DMS 273 (cell line): ENCODE measurements at regions not wholly inside any gene's neighbourhood (a gene's known extent, or its start where the extent isn't known, plus 50 kb on each side); places are given as distances from the start of the nearest gene placed in this dataset.
A peak's percentile ranks its signal among the peaks of the same experiment; 100 is the strongest.
"Not testable (repeated sequence)": the region's sequence is repeated elsewhere in the genome, so short reads cannot be mapped to it uniquely, and the experiment has no call there.

ENCODE experiments used
- DNase-seq: peaks from one replicate; lab custom pipeline; 2025; ENCODE audit not compliant: unreplicated experiment; lab: John Stamatoyannopoulos, UW

- not testable (repeated sequence) for DNase-seq
Observed at GRCh38 chr5:104037136-104037535, 474.5 kb upstream of the NUDT12 start.

GRCh38 chr5:104033186-104033585 lies 470.6 kb upstream of the NUDT12 start:
- not testable (repeated sequence) for DNase-seq

DNA sequence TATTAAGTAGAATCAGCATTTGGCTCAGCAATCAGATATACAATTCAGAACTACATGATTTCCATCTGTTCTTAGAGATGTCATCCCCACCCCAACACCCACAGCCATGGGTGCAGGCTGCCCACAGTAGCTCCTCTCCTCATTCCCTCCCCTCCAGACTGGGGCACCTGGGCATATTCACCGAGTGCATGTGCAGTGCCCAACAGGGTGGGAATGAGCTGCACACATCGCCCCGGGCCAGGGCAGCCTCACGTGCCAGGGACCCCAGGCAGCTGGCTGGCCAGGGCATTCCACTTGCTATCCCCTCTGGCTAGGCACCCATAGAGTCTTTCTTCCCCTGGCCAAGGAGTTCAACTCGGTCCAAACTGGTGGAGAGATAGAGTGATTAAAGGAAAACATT lies 461.9 kb upstream of the NUDT12 start:
- no peak for DNase-seq

DNA sequence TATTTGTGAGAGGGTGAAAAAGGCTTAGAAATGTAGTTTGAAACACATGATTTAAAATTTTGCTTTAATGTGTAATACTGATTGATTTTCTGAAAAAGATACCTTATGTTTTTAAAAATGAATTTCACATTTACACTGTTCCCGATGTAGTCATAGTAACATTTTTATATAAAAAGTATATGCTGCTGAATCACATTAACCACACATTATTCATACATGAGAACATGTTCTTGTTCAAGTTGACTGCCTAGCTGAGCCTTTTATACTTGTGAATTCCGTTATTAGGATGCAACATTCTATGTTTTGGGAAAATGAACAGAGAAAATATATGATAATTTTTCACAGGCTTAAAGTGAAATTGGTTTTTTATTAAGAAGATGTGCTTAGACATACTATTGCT lies 461.1 kb upstream of the NUDT12 start:
- no peak for DNase-seq

DNA sequence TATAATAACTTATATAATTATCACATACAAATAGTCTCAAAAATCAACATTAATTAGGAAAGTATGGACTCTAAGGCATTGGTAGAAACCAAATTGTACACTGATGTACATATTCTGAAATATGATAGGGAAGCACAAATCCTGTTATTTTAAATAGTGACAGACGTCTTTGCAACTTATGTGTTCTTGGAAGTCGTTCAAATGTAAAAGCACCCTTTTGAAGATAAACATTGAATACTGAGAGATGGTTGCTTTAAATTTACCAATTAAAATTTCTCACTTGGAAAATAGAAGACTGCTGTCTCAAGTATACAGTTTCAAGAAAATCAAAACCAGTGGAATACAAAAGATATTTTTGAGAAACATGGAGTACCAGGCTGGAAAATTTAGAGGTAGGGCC lies 457.4 kb upstream of the NUDT12 start:
- no peak for DNase-seq

DNA sequence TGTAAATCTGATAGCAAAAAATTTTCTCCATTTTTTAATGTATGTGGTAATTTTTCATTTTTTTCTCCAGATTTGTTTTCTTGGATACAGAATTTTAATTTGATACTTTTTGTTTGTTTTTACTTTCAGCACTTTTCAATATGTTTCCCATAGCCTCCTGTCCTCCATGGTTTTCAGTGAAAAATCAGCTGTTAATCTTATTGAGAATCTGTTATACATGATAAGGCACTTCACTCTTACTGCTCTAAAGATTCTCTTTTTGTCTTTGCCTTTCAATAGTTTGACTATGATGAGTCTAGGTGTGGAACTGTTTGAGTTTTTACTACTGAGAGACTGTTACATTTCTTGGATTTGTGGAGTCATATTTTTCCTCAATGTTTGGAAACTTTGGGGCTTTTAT lies 455.7 kb upstream of the NUDT12 start:
- peak; percentile 6 for DNase-seq

- DNase-seq, result no peak
Observed at GRCh38 chr5:104016646-104017045, 454.1 kb upstream of the NUDT12 start.

DNA sequence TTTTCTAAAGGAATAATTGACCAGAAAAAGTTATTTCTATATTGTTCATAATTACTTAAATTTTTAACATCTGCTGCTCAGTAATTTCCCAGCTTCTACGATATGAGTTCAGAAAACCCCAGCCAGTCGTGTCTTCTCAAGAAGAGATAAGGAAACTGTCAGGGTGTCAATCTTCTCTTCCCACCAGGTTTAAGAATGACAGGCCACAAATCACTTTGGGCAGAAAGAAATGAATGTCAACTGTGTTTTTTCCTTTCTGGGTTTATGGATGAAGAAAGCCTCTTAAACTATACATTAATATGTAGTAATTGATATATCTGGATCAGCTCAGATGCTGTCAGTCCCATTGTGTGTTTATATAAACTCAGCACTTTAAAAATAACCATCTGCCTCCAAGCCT lies 453.2 kb upstream of the NUDT12 start:
- DNase-seq, result peak; percentile 21

DNA sequence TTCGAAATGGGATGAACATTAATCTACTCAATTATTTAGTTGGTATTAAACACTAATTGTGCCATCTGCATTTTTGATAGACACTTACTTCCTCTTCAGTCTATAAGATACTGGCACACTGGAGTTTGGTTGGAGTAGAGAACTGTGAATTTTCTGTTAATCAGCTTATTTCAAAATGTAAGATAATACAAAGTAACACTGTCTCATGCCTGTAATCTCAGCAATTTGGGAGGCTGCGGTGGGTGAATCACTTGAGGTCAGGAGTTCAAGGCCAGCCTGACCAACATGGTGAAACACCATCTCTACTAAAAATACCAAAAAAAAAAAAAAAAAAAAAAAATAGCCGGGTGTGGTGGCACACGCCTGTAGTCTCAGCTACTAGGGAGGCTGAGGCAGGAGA lies 440.2 kb upstream of the NUDT12 start:
- not testable (repeated sequence) for DNase-seq

GRCh38 chr5:104001136-104001535 lies 438.5 kb upstream of the NUDT12 start:
- no peak for DNase-seq

- DNase-seq, result no peak
Observed at GRCh38 chr5:103993031-103993430, 430.4 kb upstream of the NUDT12 start.

GRCh38 chr5:103990064-103990463 lies 427.5 kb upstream of the NUDT12 start:
- no peak for DNase-seq

GRCh38 chr5:103981592-103981991 lies 419.0 kb upstream of the NUDT12 start:
- DNase-seq, result no peak

DNA sequence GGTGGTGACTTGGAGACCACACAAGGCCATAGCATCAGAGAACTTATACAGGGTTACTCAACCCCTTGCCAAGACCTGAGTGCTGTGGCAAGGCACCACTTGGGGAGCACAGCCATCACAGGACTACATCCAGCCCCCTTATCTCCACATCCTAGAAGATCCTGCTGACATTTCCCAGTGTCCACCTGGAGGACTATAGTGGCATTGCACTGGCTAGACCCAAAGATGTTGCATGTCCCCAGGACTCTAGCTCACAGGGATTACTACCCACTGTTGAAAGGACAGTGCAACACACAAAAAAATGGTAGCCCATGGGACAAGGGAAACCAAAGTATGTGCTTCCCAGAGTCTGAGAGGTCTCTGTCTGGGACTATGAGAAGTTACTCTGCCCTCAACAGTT lies 411.1 kb upstream of the NUDT12 start:
- DNase-seq, result peak; percentile 6

DNA sequence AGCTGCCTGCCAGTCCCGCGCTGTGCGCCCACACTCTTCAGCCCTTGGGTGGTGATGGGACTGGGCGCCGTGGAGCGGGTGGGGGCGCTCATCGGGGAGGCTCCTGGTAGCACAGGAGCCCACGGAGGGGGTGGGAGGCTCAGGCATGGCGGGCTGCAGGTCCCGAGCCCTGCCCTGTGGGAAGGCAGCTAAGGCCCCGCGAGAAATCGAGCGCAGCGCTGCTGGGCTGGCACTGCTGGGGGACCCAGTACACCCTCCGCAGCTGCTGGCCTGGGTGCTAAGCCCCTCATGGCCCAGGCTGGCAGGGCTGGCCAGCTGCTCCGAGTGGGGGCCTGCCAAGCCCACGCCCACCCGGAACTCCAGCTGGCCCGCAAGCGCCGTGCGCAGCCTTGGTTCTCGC lies 403.7 kb upstream of the NUDT12 start:
- DNase-seq, result not testable (repeated sequence)

DNA sequence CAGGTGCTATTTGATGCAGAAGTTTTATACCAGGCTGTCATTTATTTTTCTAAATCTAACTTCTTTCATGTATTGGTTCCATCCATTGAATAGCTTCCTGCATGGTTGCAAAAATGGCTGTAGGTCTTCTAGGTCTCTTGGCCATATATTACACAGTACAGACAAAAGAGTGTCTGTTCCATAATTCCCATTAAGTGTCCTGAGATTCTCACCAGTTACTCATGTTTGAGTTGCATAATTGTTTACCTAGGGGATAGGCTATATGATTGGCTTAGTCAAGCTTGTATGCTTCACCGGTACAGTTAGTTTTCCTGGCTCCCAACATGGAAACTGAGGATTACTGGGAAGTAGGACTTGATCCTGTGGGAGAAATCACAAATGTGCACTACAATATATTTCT lies 399.4 kb upstream of the NUDT12 start:
- DNase-seq, result no peak

- no peak for DNase-seq
Observed at GRCh38 chr5:103953601-103954382, 391.2 kb upstream of the NUDT12 start.

DNA sequence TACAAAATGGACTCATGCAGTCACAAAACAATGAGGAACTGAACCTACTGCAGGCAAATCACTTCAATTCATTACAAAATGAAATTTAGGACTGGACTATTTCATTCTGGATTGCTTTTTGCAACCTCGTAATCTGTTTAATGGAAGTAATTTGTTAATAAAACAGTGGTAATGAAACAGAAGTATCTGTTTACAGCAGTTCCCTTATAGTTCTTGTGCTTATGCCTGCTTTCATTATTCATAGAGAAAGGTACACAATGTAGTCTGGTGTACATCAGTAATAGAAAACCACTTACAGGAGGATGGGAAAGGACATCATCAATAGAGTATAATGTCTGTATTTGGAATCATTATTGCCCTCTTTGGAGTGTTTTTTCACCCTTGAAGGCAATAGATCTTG lies 389.2 kb upstream of the NUDT12 start:
- DNase-seq, result no peak

GRCh38 chr5:103943230-103943629 lies 380.6 kb upstream of the NUDT12 start:
- no peak for DNase-seq

DNA sequence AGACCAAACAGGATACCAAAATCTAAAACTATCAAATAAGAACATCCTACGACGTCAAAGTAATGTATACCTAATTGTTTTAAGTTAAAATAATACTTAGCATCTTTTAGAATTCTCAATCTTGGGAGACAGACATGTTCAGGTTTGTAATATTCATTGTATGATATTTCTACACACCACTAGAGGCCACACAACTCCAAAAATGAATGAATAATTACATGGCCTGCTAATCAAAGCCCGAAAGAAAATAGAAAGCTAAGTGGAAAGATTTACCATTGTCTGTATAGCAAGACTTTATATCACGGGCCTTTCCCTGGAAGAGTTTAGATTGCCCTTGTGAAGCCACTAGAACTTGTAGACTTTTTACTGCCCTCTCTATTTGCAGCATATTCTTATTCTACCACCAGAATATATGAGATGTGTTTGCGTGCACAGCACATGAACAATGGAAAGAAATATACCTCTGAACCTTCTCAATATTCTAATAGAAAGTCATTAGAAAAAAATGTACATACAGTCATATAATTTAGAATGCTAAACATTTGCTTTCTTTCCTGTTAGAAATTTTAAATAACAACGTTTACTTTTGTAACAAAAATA lies 380.1 kb upstream of the NUDT12 start:
- peak; percentile 5 for DNase-seq

- DNase-seq, result no peak
Observed at GRCh38 chr5:103941596-103941995, 379.0 kb upstream of the NUDT12 start.

- no peak for DNase-seq
Observed at GRCh38 chr5:103938146-103938695, 375.6 kb upstream of the NUDT12 start.
